GM06990 (cell line): ENCODE measurements at regions not wholly inside any gene's neighbourhood (a gene's known extent, or its start where the extent isn't known, plus 50 kb on each side); places are given as distances from the start of the nearest gene placed in this dataset.
"Not testable (repeated sequence)": the region's sequence is repeated elsewhere in the genome, so short reads cannot be mapped to it uniquely, and the experiment has no call there.

Experiments used
- DNase-seq: peaks from one replicate; pipeline ENCODE4 v3.0.0-alpha.2; 2011; ENCODE audit not compliant: insufficient read length; ENCODE audit errors: extremely low read depth
- H3K27me3 ChIP-seq: replicated peaks from 2 replicates; pipeline ENCODE4 v1.6.0; 2011; ENCODE audit warnings: low read length; ENCODE audit not compliant: control insufficient read depth, insufficient read depth
- H3K36me3 ChIP-seq: 2 replicates; pipeline ENCODE4 v1.5.1; 2011; ENCODE audit warnings: low read length; ENCODE audit not compliant: control insufficient read depth, insufficient read depth
- H3K4me3 ChIP-seq: replicated peaks from 2 replicates; pipeline ENCODE4 v1.5.1; 2011; ENCODE audit warnings: low read depth, mild to moderate bottlenecking, control low read depth, low read length
- CTCF ChIP-seq: IDR thresholded peaks from 2 replicates; pipeline ENCODE4 v1.5.1; 2011; ENCODE audit warnings: low read length, control low read depth, mild to moderate bottlenecking, inconsistent platforms; ENCODE audit not compliant: insufficient read depth, poor library complexity, severe bottlenecking

GRCh38 chr4:91838181-91838861 lies 465.4 kb upstream of the GRID2 start:
- DNase-seq, result no peak
- H3K27me3 ChIP-seq, result no peaks in the 10 kb centered on the region
- no peak overlapping the region for H3K4me3 ChIP-seq
- H3K36me3 ChIP-seq, result no peaks in the 10 kb centered on the region
- TF ChIP-seq CTCF, result no peak

GRCh38 chr4:91840359-91840758 lies 463.4 kb upstream of the GRID2 start:
- H3K27me3 ChIP-seq, result no peaks in the 10 kb centered on the region
- TF ChIP-seq CTCF, result no peak
- no peak overlapping the region for H3K4me3 ChIP-seq
- no peaks in the 10 kb centered on the region for H3K36me3 ChIP-seq
- no peak for DNase-seq

GRCh38 chr4:91846233-91846632 lies 457.5 kb upstream of the GRID2 start:
- no peaks in the 10 kb centered on the region for H3K27me3 ChIP-seq
- no peak overlapping the region for H3K4me3 ChIP-seq
- no peaks in the 10 kb centered on the region for H3K36me3 ChIP-seq
- no peak for TF ChIP-seq CTCF
- DNase-seq, result no peak

GRCh38 chr4:91851456-91851855 lies 452.3 kb upstream of the GRID2 start:
- no peak for TF ChIP-seq CTCF

GRCh38 chr4:91887926-91888325 lies 415.8 kb upstream of the GRID2 start:
- no peak for TF ChIP-seq CTCF
- no peaks in the 10 kb centered on the region for H3K27me3 ChIP-seq
- no peak for DNase-seq
- H3K4me3 ChIP-seq, result no peak overlapping the region
- H3K36me3 ChIP-seq, result no peaks in the 10 kb centered on the region

More at GRCh38 chr4:91851456-91851855, 452.3 kb upstream of the GRID2 start:
- no peaks in the 10 kb centered on the region for H3K36me3 ChIP-seq
- no peaks in the 10 kb centered on the region for H3K27me3 ChIP-seq
- no peak overlapping the region for H3K4me3 ChIP-seq
- no peak for DNase-seq

GRCh38 chr4:91891217-91891616 lies 412.5 kb upstream of the GRID2 start:
- not testable (repeated sequence) for H3K36me3 ChIP-seq, H3K4me3 ChIP-seq, DNase-seq, H3K27me3 ChIP-seq
